ENCODE measurements at regions not wholly inside any gene's neighbourhood (a gene's known extent, or its start where the extent isn't known, plus 50 kb on each side); places are given as distances from the start of the nearest gene placed in this dataset.

DNA sequence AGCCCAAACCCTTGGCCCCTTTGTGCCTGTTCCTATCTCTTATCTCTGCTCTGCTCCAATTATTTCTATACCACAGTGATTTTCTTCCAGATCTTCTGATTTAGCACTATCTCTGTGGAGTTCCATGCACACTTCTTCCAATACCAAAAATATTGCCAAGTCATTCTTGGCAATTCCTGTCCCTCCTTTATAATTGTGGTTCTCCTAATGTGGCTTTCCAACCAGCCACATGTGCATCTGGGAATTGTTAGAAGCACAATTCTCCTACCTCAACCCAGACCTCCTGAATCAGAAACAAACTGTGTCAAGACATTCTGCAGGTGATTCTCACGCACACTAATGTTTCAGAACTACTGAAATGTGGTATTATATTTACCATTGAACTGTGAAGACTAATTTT is 447.8 kb upstream of the IGFBP3 start:
- H3K27me3 ChIP-seq (ENCODE audit: control insufficient read depth, insufficient read depth, low read length), result no peaks in the 10 kb centered on the region
- H3K4me1 ChIP-seq (ENCODE audit: control insufficient read depth in 2 of 3, insufficient read depth in 2 of 3, low read depth in 1 of 3, low read length in 3 of 3), result peaks cover 0 to 3% (median 0%) of the 10 kb centered on the region in 3 donors
- H3K36me3 ChIP-seq (ENCODE audit: control insufficient read depth in 2 of 3, insufficient read depth in 3 of 3, low read length in 3 of 3), result no peaks in the 10 kb centered on the region
- intact Hi-C loops (cut with DNase I), result no loop called here
- FAIRE-seq (no peak), DNase-seq (no peak)
- no peak overlapping the region for H3K9ac ChIP-seq (ENCODE audit: low read length in 3 of 3)
- no peaks in the 10 kb centered on the region for H3K9me3 ChIP-seq (ENCODE audit: control insufficient read depth in 2 of 3, insufficient read depth in 1 of 3, low read length in 3 of 3)
- no peak overlapping the region for H3K4me3 ChIP-seq (ENCODE audit: low read length in 3 of 3)
- TF ChIP-seq, protein P1, sequence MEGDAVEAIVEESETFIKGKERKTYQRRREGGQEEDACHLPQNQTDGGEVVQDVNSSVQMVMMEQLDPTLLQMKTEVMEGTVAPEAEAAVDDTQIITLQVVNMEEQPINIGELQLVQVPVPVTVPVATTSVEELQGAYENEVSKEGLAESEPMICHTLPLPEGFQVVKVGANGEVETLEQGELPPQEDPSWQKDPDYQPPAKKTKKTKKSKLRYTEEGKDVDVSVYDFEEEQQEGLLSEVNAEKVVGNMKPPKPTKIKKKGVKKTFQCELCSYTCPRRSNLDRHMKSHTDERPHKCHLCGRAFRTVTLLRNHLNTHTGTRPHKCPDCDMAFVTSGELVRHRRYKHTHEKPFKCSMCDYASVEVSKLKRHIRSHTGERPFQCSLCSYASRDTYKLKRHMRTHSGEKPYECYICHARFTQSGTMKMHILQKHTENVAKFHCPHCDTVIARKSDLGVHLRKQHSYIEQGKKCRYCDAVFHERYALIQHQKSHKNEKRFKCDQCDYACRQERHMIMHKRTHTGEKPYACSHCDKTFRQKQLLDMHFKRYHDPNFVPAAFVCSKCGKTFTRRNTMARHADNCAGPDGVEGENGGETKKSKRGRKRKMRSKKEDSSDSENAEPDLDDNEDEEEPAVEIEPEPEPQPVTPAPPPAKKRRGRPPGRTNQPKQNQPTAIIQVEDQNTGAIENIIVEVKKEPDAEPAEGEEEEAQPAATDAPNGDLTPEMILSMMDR (IDR thresholded peaks at IDR 0.05; ENCODE audit: borderline replicate concordance, extremely low read depth, insufficient read depth), result no peak
- H3K27ac ChIP-seq (ENCODE audit: low read depth in 2 of 2, low read length in 2 of 2), result no peak overlapping the region

DNA sequence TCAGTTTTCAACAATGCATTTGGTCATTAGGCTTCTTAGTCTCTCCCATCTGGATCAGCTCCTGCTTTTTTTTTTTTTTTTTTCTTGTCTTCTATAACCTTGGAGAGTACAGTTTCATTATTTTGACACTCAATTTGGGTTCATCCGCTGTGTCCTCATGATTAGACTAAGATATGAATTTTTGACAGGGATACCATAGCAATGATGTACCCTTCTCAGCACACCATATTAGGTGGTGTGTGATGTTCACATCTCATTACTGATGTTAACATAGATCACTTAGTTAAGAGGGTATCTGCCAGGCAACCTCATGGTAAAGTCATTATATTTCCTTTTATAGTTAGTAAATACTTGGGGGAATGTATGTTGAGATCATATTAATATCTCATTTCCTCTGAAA is 445.5 kb upstream of the IGFBP3 start:
- no peaks in the 10 kb centered on the region for H3K27me3 ChIP-seq (ENCODE audit: control insufficient read depth, insufficient read depth, low read length)
- no peak for FAIRE-seq
- peaks cover 0 to 3% (median 0%) of the 10 kb centered on the region in 3 donors for H3K4me1 ChIP-seq (ENCODE audit: control insufficient read depth in 2 of 3, insufficient read depth in 2 of 3, low read depth in 1 of 3, low read length in 3 of 3)
- H3K9me3 ChIP-seq (ENCODE audit: control insufficient read depth in 2 of 3, insufficient read depth in 1 of 3, low read length in 3 of 3), result no peaks in the 10 kb centered on the region
- H3K27ac ChIP-seq (ENCODE audit: low read depth in 2 of 2, low read length in 2 of 2), result no peak overlapping the region
- no peak for DNase-seq
- no peak overlapping the region for H3K4me3 ChIP-seq (ENCODE audit: low read length in 3 of 3)
- TF ChIP-seq, protein P1 (IDR thresholded peaks at IDR 0.05; ENCODE audit: borderline replicate concordance, extremely low read depth, insufficient read depth), result no peak
- H3K9ac ChIP-seq (ENCODE audit: low read length in 3 of 3), result no peak overlapping the region
- intact Hi-C loops (cut with DNase I), result no loop called here
- H3K36me3 ChIP-seq (ENCODE audit: control insufficient read depth in 2 of 3, insufficient read depth in 3 of 3, low read length in 3 of 3), result no peaks in the 10 kb centered on the region

DNA sequence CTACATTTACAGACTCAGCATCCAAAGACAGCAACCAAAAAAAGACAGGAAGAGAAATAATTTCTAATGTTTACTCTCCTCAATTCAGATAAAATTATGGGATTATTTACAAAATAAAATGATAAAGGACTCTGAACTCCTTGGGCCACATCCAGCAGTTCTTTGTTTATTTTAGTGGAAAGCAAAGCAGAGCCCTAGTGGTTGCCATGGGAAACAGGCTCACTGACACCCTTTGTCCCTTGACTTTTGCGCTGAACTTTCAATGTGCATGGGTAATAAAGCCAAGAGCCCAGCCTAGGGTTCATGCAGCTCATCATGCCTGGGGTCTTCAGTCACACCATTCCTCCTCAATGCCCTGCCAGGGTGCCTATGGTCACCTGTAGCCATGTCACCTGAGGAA is 442.6 kb upstream of the IGFBP3 start:
- H3K9ac ChIP-seq (ENCODE audit: low read length in 3 of 3), result no peak overlapping the region
- H3K4me3 ChIP-seq (ENCODE audit: low read length in 3 of 3), result no peak overlapping the region
- no peaks in the 10 kb centered on the region for H3K36me3 ChIP-seq (ENCODE audit: control insufficient read depth in 2 of 3, insufficient read depth in 3 of 3, low read length in 3 of 3)
- DNase-seq, result peak in 2 of 5 donors; percentile 21 to 30
- H3K4me1 ChIP-seq (ENCODE audit: control insufficient read depth in 2 of 3, insufficient read depth in 2 of 3, low read depth in 1 of 3, low read length in 3 of 3), result peaks cover 0 to 3% (median 0%) of the 10 kb centered on the region in 3 donors
- FAIRE-seq, result no peak
- TF ChIP-seq, protein P1 (IDR thresholded peaks at IDR 0.05; ENCODE audit: borderline replicate concordance, extremely low read depth, insufficient read depth), result no peak
- no peaks in the 10 kb centered on the region for H3K9me3 ChIP-seq (ENCODE audit: control insufficient read depth in 2 of 3, insufficient read depth in 1 of 3, low read length in 3 of 3)
- no peaks in the 10 kb centered on the region for H3K27me3 ChIP-seq (ENCODE audit: control insufficient read depth, insufficient read depth, low read length)
- H3K27ac ChIP-seq (ENCODE audit: low read depth in 2 of 2, low read length in 2 of 2), result no peak overlapping the region
- intact Hi-C loops (cut with DNase I), result no loop called here

DNA sequence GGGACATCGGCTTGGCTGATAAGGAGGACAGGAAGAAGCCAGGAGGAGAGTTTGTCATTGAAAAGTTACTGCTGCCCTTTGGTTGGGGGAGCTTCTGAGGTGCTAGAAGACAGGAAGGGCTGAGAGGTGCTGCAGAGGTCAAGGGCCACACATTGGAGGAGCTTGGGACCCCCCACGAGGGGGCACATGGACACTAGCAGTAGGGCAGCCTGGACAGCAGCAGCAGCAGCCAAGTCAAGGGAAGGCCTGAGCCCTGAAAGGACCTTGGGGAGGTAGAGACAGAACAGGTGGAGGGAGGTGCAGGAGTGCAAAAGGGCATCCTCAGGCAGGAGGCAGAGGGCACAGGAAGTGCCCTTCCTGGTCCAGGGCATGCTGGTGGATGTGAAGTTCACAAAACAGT is 439.7 kb upstream of the IGFBP3 start:
- H3K27me3 ChIP-seq (ENCODE audit: control insufficient read depth, insufficient read depth, low read length), result no peaks in the 10 kb centered on the region
- no peak overlapping the region for H3K9ac ChIP-seq (ENCODE audit: low read length in 3 of 3)
- H3K36me3 ChIP-seq (ENCODE audit: control insufficient read depth in 2 of 3, insufficient read depth in 3 of 3, low read length in 3 of 3), result no peaks in the 10 kb centered on the region
- no peak overlapping the region for H3K27ac ChIP-seq (ENCODE audit: low read depth in 2 of 2, low read length in 2 of 2)
- DNase-seq (no peak), FAIRE-seq (no peak)
- TF ChIP-seq, protein P1 (IDR thresholded peaks at IDR 0.05; ENCODE audit: borderline replicate concordance, extremely low read depth, insufficient read depth), result no peak
- H3K4me3 ChIP-seq (ENCODE audit: low read length in 3 of 3), result no peak overlapping the region
- peaks cover 0 to 3% (median 0%) of the 10 kb centered on the region in 3 donors for H3K4me1 ChIP-seq (ENCODE audit: control insufficient read depth in 2 of 3, insufficient read depth in 2 of 3, low read depth in 1 of 3, low read length in 3 of 3)
- intact Hi-C loops (cut with DNase I), result no loop called here
- no peaks in the 10 kb centered on the region for H3K9me3 ChIP-seq (ENCODE audit: control insufficient read depth in 2 of 3, insufficient read depth in 1 of 3, low read length in 3 of 3)
